ENCODE measurements at regions not wholly inside any gene's neighbourhood (a gene's known extent, or its start where the extent isn't known, plus 50 kb on each side); places are given as distances from the start of the nearest gene placed in this dataset.

DNA sequence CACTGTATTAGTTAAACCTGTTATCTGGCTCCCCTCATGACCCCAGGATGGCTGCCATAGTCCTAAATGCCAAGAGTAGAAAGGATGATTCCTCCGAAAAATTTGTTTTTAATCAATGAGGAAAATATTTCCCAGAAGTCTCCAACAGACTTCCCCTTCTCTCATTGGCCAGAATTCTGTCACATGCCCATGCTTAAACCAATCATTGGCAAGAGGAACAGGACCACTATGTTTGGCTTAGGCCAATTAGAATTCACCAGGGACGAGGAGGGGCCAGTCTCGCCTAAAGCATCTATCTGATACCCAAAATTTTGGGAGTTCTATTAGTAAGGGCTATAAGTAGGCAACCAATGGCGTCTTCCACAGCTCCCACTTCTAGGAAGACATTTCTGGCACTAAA lies 71.2 kb upstream of the IL6 start:
- no peak for TF ChIP-seq POLR2AphosphoS5 (IDR thresholded peaks at IDR 0.05; ENCODE audit: low read depth, low read length)
- TF ChIP-seq TAF1 (IDR thresholded peaks at IDR 0.05; ENCODE audit: borderline replicate concordance, low read depth, low read length): no peak
- TF ChIP-seq POLR2A (IDR thresholded peaks at IDR 0.05; ENCODE audit: low read depth, low read length): no peak
